Neural progenitor cell (in vitro differentiated cells): ENCODE measurements at regions not wholly inside any gene's neighbourhood (a gene's known extent, or its start where the extent isn't known, plus 50 kb on each side); places are given as distances from the start of the nearest gene placed in this dataset.

Experiments used
- EZH2 ChIP-seq: fragments of 200-600 bp; sonication (generic); IDR thresholded peaks from 2 replicates; pipeline ENCODE4 v1.6.1; 2017; ENCODE audit warnings: antibody characterized with exemption, mild to moderate bottlenecking, moderate library complexity
- EZH2phosphoT487 ChIP-seq: fragments of 200-600 bp; sonication (generic); IDR thresholded peaks from 2 replicates; pipeline ENCODE4 v1.6.1; 2017; ENCODE audit warnings: antibody characterized with exemption
- TF ChIP-seq, protein P1 (sequence below): fragments of 200-600 bp; sonication (generic); IDR thresholded peaks from 2 replicates; pipeline ENCODE4 v1.5.1; 2017; ENCODE audit warnings: antibody characterized with exemption, mild to moderate bottlenecking

GRCh38 chr6:14791526-14791925, 454.3 kb upstream of the JARID2 start:
- TF ChIP-seq, protein P1, sequence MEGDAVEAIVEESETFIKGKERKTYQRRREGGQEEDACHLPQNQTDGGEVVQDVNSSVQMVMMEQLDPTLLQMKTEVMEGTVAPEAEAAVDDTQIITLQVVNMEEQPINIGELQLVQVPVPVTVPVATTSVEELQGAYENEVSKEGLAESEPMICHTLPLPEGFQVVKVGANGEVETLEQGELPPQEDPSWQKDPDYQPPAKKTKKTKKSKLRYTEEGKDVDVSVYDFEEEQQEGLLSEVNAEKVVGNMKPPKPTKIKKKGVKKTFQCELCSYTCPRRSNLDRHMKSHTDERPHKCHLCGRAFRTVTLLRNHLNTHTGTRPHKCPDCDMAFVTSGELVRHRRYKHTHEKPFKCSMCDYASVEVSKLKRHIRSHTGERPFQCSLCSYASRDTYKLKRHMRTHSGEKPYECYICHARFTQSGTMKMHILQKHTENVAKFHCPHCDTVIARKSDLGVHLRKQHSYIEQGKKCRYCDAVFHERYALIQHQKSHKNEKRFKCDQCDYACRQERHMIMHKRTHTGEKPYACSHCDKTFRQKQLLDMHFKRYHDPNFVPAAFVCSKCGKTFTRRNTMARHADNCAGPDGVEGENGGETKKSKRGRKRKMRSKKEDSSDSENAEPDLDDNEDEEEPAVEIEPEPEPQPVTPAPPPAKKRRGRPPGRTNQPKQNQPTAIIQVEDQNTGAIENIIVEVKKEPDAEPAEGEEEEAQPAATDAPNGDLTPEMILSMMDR: no peak
- TF ChIP-seq EZH2 (no peak), EZH2phosphoT487 (no peak)
